Neural cell (in vitro differentiated cells): ENCODE measurements at regions not wholly inside any gene's neighbourhood (a gene's known extent, or its start where the extent isn't known, plus 50 kb on each side); places are given as distances from the start of the nearest gene placed in this dataset.

Source experiments
- H2AFZ ChIP-seq: fragments of 200-600, 300-800 bp; sonication (generic), shearing (Covaris generic); 2 replicates; pipeline ENCODE4 v1.6.0; 2014; ENCODE audit warnings: low read depth, mild to moderate bottlenecking, antibody characterized with exemption, low read length, moderate library complexity
- H3F3A ChIP-seq: fragments of 200-600 bp; shearing (Covaris generic); 2 replicates; pipeline ENCODE4 v1.6.1; 2016; ENCODE audit warnings: mild to moderate bottlenecking, moderate library complexity, mixed read lengths, antibody characterized with exemption, low read length; ENCODE audit not compliant: insufficient read depth, poor library complexity, severe bottlenecking
- H3K27ac ChIP-seq: fragments of 200-600, 300-800 bp; sonication (generic), shearing (Covaris generic); 2 replicates; pipeline ENCODE4 v1.5.1; 2014; ENCODE audit warnings: mild to moderate bottlenecking, low read length, moderate library complexity
- H3K27me3 ChIP-seq: fragments of 300-800, 200-600 bp; sonication (generic), shearing (Covaris generic); 2 replicates; pipeline ENCODE4 v1.6.0; 2014; ENCODE audit warnings: mild to moderate bottlenecking, low read depth, low read length, moderate library complexity; ENCODE audit not compliant: insufficient read depth
- H3K36me3 ChIP-seq: fragments of 300-800, 200-600 bp; sonication (generic), shearing (Covaris generic); 2 replicates; pipeline ENCODE4 v1.5.1; 2014; ENCODE audit warnings: mild to moderate bottlenecking, antibody characterized with exemption, low read length, moderate library complexity; ENCODE audit not compliant: insufficient read depth
- H3K4me2 ChIP-seq: fragments of 300-800, 200-600 bp; sonication (generic), shearing (Covaris generic); 2 replicates; pipeline ENCODE4 v1.6.0; 2014; ENCODE audit warnings: mild to moderate bottlenecking, low read length
- H3K4me3 ChIP-seq: fragments of 300-800, 200-600 bp; sonication (generic), shearing (Covaris generic); 2 replicates; pipeline ENCODE4 v1.5.1; 2014; ENCODE audit warnings: mild to moderate bottlenecking, low read length, moderate library complexity
- H3K79me2 ChIP-seq: fragments of 200-600 bp; shearing (Covaris generic); replicated peaks from 2 replicates; pipeline ENCODE4 v1.6.0; 2014; ENCODE audit warnings: mild to moderate bottlenecking, low read length, moderate library complexity; ENCODE audit not compliant: insufficient read depth
- H3K9ac ChIP-seq: fragments of 300-800, 200-600 bp; sonication (generic), shearing (Covaris generic); 2 replicates; pipeline ENCODE4 v1.6.1; 2016; ENCODE audit warnings: mild to moderate bottlenecking, low read length, mixed read lengths
- H3K9me2 ChIP-seq: fragments of 200-600 bp; shearing (Covaris generic); 2 replicates; pipeline ENCODE4 v1.6.1; 2016; ENCODE audit warnings: mild to moderate bottlenecking, low read length, mixed read lengths; ENCODE audit not compliant: insufficient read depth
- H3K9me3 ChIP-seq: fragments of 200-600, 300-800 bp; sonication (generic), shearing (Covaris generic); 2 replicates; pipeline ENCODE4 v1.6.1; 2016; ENCODE audit warnings: mild to moderate bottlenecking, mixed run types, low read length, moderate library complexity, mixed read lengths
- H4K20me1 ChIP-seq: fragments of 200-600 bp; shearing (Covaris generic); 2 replicates; pipeline ENCODE4 v1.6.1; 2016; ENCODE audit warnings: mild to moderate bottlenecking, mixed run types; ENCODE audit not compliant: insufficient read depth
- EP300 ChIP-seq: fragments of 450-650 bp; conservative IDR thresholded peaks from 2 replicates; pipeline ENCODE4 v1.6.1; 2014; ENCODE audit warnings: antibody characterized with exemption, mild to moderate bottlenecking, moderate library complexity; ENCODE audit not compliant: poor library complexity, severe bottlenecking
- POLR2AphosphoS5 ChIP-seq: IDR thresholded peaks from 2 replicates; pipeline ENCODE4 v1.6.1; 2012
- SMC3 ChIP-seq: fragments of 450-650 bp; conservative IDR thresholded peaks from 2 replicates; pipeline ENCODE4 v1.6.1; 2014; ENCODE audit warnings: antibody characterized with exemption, mild to moderate bottlenecking, moderate library complexity; ENCODE audit not compliant: poor library complexity
- TF ChIP-seq, protein P1 (sequence below): IDR thresholded peaks from 2 replicates; pipeline ENCODE4 v1.6.1; 2012; ENCODE audit warnings: borderline replicate concordance
- TF ChIP-seq, protein P2 (sequence below): fragments of 450-650 bp; IDR thresholded peaks from 2 replicates; pipeline ENCODE4 v1.5.1; 2014; ENCODE audit warnings: antibody characterized with exemption, mild to moderate bottlenecking, moderate library complexity; ENCODE audit not compliant: poor library complexity, severe bottlenecking

DNA sequence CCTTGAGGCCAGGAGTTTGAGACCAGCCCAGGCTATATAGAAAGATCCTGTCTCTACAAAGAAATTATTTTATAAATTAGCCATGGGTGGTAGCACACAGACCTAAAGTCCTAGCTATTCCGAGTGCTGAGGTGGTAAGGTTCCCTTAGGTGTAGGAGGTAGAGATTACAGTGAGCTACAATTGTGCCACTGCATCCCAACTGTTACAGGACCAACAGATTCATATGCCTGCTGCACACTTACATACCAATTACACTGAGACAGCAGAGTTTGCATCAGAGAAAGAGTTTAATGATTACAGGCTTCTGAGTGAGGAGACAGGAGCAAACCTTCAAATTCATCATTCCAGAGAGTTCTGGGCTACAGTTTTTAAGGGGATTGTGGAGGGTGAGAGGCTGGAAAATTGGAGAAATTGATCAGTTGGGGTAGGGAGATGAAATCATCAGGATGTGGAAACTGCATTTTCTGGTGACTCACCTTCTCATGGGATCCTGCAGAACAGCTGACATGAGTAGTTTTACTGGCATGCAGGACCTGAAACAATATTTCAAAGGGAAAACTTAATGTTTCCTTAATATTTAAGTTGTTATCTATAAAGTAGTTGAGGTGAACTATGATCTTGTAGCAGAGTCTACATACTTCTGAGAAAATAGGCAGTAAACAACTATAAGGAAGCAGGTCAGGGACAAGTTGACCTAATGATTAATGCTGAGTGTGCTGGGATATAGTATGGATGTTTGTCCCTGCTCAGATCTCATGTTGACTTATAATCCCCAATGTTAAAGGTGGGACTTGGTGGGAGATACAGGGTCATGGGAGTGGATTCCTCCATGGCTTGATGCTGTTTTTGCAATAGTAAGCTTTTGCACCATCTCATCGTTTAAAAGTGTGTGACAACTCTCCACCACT lies 54.7 kb downstream of the ANXA2R start:
- no peak overlapping the region for H3K27ac ChIP-seq
- no peak overlapping the region for H2AFZ ChIP-seq
- H3K9ac ChIP-seq = no peak overlapping the region
- H3K4me3 ChIP-seq = no peak overlapping the region
- no peaks in the 10 kb centered on the region for H3K9me3 ChIP-seq
- no peaks in the 10 kb centered on the region for H3K79me2 ChIP-seq
- H3K9me2 ChIP-seq = no peaks in the 10 kb centered on the region
- H3K27me3 ChIP-seq = peaks cover 7% of the 10 kb centered on the region
- H4K20me1 ChIP-seq = no peaks in the 10 kb centered on the region
- no peaks in the 10 kb centered on the region for H3F3A ChIP-seq
- no peaks in the 10 kb centered on the region for H3K36me3 ChIP-seq
- TF ChIP-seq, protein P1, sequence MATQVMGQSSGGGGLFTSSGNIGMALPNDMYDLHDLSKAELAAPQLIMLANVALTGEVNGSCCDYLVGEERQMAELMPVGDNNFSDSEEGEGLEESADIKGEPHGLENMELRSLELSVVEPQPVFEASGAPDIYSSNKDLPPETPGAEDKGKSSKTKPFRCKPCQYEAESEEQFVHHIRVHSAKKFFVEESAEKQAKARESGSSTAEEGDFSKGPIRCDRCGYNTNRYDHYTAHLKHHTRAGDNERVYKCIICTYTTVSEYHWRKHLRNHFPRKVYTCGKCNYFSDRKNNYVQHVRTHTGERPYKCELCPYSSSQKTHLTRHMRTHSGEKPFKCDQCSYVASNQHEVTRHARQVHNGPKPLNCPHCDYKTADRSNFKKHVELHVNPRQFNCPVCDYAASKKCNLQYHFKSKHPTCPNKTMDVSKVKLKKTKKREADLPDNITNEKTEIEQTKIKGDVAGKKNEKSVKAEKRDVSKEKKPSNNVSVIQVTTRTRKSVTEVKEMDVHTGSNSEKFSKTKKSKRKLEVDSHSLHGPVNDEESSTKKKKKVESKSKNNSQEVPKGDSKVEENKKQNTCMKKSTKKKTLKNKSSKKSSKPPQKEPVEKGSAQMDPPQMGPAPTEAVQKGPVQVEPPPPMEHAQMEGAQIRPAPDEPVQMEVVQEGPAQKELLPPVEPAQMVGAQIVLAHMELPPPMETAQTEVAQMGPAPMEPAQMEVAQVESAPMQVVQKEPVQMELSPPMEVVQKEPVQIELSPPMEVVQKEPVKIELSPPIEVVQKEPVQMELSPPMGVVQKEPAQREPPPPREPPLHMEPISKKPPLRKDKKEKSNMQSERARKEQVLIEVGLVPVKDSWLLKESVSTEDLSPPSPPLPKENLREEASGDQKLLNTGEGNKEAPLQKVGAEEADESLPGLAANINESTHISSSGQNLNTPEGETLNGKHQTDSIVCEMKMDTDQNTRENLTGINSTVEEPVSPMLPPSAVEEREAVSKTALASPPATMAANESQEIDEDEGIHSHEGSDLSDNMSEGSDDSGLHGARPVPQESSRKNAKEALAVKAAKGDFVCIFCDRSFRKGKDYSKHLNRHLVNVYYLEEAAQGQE = no peak
- TF ChIP-seq POLR2AphosphoS5 (no peak), EP300 (no peak), SMC3 (no peak)
- TF ChIP-seq, protein P2, sequence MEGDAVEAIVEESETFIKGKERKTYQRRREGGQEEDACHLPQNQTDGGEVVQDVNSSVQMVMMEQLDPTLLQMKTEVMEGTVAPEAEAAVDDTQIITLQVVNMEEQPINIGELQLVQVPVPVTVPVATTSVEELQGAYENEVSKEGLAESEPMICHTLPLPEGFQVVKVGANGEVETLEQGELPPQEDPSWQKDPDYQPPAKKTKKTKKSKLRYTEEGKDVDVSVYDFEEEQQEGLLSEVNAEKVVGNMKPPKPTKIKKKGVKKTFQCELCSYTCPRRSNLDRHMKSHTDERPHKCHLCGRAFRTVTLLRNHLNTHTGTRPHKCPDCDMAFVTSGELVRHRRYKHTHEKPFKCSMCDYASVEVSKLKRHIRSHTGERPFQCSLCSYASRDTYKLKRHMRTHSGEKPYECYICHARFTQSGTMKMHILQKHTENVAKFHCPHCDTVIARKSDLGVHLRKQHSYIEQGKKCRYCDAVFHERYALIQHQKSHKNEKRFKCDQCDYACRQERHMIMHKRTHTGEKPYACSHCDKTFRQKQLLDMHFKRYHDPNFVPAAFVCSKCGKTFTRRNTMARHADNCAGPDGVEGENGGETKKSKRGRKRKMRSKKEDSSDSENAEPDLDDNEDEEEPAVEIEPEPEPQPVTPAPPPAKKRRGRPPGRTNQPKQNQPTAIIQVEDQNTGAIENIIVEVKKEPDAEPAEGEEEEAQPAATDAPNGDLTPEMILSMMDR = no peak
- H3K4me2 ChIP-seq = no peak overlapping the region

DNA sequence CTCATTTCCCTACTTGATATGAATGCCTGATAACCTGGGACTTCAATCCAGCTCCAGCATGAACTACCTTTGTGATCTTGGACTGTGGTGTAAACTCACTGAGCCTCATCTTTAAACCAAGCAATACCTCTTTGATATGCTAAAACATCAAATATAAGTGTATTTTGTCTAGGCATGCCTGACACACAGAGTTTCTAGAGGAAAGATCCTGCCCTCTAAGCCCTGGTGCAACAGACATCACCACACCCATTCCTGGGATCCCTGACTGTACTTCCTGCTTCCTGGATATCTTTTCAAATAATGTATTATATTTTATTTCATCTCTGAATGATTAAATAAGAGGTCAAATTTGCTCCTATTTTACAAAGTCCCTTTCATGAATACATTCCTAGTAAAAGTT lies 55.8 kb downstream of the ANXA2R start:
- Histone ChIP-seq H3K9me2 (no peaks in the 10 kb centered on the region), H3K4me3 (no peak overlapping the region), H3K27ac (no peak overlapping the region), H3K27me3 (no peaks in the 10 kb centered on the region), H2AFZ (no peak overlapping the region), H3K9me3 (no peaks in the 10 kb centered on the region), H3F3A (no peaks in the 10 kb centered on the region), H4K20me1 (no peaks in the 10 kb centered on the region), H3K9ac (no peak overlapping the region), H3K36me3 (no peaks in the 10 kb centered on the region), H3K79me2 (no peaks in the 10 kb centered on the region), H3K4me2 (no peak overlapping the region)
- TF ChIP-seq, protein P2 = no peak
